Upper lobe of left lung (tissue), 4 donors: ENCODE measurements at regions not wholly inside any gene's neighbourhood (a gene's known extent, or its start where the extent isn't known, plus 50 kb on each side); places are given as distances from the start of the nearest gene placed in this dataset.

Source experiments
- CTCF ChIP-seq, 6 experiments: fragments of 450-650 bp in 4 of 6; fragments of 200-600 bp in 2 of 6; sonication (generic) in 2 of 6; IDR thresholded peaks; one replicate each; pipeline ENCODE4 v1.5.1; 2016 to 2019; ENCODE audit warnings: antibody characterized with exemption in 6 of 6
- EP300 ChIP-seq, 4 donors: sonication (generic); formaldehyde crosslinking; IDR thresholded peaks; one replicate each; pipeline ENCODE4 v1.5.1; 2017; ENCODE audit warnings: antibody characterized with exemption in 4 of 4, control low read depth in 2 of 4
- POLR2A ChIP-seq, 4 donors: fragments of 450-650 bp; IDR thresholded peaks; one replicate each; pipeline ENCODE4 v1.5.1; 2016 to 2017; ENCODE audit warnings: antibody characterized with exemption in 4 of 4, mild to moderate bottlenecking in 2 of 4
- POLR2AphosphoS5 ChIP-seq, 2 donors: sonication (generic); formaldehyde crosslinking; IDR thresholded peaks; one replicate each; pipeline ENCODE4 v1.5.1; 2017; ENCODE audit warnings: antibody characterized with exemption in 2 of 2

DNA sequence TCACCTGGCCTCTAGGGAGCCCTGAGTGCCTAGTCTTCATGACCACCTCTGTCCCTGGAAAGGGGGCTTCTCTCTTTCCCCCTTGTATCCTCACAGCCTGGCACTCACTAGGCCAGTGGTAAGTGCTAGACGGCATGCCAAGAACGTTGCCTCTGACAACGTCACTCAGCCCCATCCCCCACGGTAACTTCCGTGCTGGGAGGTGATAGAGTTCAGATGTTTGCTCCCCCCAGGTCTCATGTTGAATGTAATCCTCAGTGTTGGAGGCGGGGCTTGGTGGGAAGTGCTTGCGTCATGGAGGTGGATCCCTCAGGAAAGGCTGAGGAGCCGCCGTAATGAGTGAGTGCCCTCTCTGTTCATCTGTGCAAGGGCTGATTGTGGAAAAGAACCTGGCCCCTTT, 343.3 kb upstream of the MKI67 start:
- TF ChIP-seq POLR2A (IDR thresholded peaks at IDR 0.05) (no peak), CTCF (IDR thresholded peaks at IDR 0.05) (no peak), POLR2AphosphoS5 (IDR thresholded peaks at IDR 0.05) (no peak), EP300 (IDR thresholded peaks at IDR 0.05) (no peak)
